ENCODE measurements at regions not wholly inside any gene's neighbourhood (a gene's known extent, or its start where the extent isn't known, plus 50 kb on each side); places are given as distances from the start of the nearest gene placed in this dataset.
"Not testable (repeated sequence)": the region's sequence is repeated elsewhere in the genome, so short reads cannot be mapped to it uniquely, and the experiment has no call there.

DNA sequence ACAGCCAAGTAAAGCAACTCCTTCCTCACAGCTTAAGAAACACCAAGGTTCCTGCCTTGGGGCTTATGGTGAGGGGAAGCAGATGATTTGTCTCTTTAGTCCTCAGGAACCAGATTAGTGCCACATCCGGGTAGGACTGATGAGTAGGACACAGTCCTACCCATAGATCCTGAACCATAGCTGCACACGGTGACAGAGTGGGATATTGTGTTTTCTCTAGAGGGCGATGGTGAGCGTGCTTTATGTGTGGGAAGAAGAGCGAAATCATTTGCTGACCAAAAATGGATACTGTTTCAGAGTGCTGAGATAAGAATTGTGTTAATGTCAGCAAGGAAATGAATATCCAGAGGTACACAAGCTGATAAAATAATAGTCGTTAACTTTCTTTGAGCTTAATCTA is 209.0 kb upstream of the FBXL7 start:
- no peak for DNase-seq (ENCODE audit: low read depth)
- TF ChIP-seq, protein P1, sequence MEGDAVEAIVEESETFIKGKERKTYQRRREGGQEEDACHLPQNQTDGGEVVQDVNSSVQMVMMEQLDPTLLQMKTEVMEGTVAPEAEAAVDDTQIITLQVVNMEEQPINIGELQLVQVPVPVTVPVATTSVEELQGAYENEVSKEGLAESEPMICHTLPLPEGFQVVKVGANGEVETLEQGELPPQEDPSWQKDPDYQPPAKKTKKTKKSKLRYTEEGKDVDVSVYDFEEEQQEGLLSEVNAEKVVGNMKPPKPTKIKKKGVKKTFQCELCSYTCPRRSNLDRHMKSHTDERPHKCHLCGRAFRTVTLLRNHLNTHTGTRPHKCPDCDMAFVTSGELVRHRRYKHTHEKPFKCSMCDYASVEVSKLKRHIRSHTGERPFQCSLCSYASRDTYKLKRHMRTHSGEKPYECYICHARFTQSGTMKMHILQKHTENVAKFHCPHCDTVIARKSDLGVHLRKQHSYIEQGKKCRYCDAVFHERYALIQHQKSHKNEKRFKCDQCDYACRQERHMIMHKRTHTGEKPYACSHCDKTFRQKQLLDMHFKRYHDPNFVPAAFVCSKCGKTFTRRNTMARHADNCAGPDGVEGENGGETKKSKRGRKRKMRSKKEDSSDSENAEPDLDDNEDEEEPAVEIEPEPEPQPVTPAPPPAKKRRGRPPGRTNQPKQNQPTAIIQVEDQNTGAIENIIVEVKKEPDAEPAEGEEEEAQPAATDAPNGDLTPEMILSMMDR (IDR thresholded peaks at IDR 0.05; ENCODE audit: low read length, missing control alignments), result peak; percentile 23
- H3K4me3 ChIP-seq (replicated peaks; ENCODE audit: low read depth, low read length), result no peak overlapping the region

DNA sequence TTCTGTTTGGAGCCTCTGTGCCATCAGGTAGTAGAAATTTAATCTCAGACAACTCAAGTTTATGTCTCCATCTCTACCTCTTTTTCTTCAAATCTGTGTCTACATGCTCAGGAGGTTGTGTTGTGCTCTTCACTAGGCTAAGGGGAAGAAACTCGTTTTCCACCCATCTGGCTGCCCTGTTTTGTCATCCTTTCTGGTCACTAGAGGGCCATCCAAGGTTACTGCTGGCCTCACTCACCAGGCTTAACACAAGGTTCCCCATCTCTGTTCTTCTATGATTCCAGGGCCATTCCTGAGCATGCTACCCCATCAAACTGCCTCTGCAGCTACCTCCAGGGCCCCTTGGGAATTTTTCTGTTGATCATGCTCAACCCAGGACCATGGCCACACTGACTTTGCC is 213.3 kb upstream of the FBXL7 start:
- H3K4me3 ChIP-seq (replicated peaks; ENCODE audit: low read depth, low read length), result no peak overlapping the region
- peak; percentile 39 for DNase-seq (ENCODE audit: low read depth)
- TF ChIP-seq, protein P1 (IDR thresholded peaks at IDR 0.05; ENCODE audit: low read length, missing control alignments), result peak; percentile 40

DNA sequence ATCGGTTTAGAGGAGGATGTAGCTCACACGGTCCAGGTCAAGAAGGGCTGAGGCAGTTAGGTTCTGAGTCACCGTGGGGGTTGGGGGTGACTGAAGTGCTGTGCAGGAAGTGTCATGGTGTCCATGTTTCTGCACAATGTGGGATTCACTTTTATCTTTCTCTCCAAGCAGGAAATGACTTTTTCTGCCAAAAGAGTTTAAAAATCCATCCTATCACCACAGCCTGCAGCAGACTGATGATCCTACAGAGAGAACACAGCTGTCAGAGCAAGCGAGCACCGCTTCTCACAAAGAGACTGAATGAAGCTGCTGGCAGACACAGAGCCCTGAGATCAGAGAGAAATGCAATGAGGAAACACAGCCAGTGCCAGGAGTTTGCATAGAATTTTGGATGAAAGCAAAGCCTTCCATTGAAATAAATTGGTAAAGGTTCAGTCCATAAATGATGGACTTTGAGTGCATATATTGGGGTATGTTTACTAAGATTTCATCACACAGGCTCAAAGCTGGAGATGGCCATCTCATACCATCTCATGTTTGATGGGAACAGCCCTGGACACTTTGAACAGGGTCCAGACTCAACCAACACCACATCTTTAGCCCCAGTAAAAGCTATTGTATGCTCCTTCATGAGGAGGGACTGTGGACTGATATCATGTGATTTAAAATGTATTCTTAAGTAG is 213.9 kb upstream of the FBXL7 start:
- H3K4me3 ChIP-seq (replicated peaks; ENCODE audit: low read depth, low read length), result no peak overlapping the region
- TF ChIP-seq, protein P1 (IDR thresholded peaks at IDR 0.05; ENCODE audit: low read length, missing control alignments), result no peak
- DNase-seq (ENCODE audit: low read depth), result peak; percentile 90

DNA sequence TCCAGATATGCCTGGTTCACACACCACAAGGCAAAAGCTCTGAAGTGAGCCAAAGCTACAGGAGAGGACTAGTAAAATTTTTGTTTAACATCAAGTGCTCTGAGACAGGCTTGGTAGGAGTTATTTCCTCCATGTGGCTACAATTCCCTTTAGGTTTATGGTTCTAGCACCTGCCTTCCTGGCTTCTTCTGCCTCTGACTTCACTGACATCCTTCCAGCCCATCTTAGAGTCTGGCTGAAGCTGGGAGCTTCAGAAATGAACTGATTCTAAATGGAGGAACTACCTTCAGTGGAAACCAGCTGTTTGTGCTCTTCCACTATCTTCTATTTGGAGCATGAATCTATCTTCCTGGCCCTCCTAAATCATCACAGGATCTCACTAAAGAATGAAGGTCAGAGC is 215.3 kb upstream of the FBXL7 start:
- no peak overlapping the region for H3K4me3 ChIP-seq (replicated peaks; ENCODE audit: low read depth, low read length)

DNA sequence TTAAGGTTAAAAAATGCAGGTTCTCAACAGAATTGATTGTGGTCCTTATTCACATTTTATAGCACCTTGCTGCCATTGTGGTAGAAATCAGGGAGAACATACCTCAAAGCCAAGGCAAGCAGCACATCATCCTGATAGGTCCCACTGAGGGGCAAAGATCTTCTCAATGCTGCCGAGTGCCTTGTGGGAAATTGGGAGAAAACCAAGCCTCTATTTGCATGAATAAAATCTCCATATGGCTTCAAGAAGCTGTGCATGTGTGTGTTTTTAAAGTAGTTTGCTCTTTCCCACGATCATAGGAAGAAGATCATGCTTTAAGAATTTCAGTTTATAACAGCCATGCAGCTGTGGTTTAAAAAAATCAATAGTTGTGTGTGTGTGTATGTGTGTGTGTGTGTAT is 216.9 kb upstream of the FBXL7 start:
- DNase-seq (ENCODE audit: low read depth), result no peak
- TF ChIP-seq, protein P1 (IDR thresholded peaks at IDR 0.05; ENCODE audit: low read length, missing control alignments), result no peak
- H3K4me3 ChIP-seq (replicated peaks; ENCODE audit: low read depth, low read length), result no peak overlapping the region

More for the DNA sequence above, 215.3 kb upstream of the FBXL7 start:
- no peak for DNase-seq (ENCODE audit: low read depth)
- TF ChIP-seq, protein P1 (IDR thresholded peaks at IDR 0.05; ENCODE audit: low read length, missing control alignments), result no peak

DNA sequence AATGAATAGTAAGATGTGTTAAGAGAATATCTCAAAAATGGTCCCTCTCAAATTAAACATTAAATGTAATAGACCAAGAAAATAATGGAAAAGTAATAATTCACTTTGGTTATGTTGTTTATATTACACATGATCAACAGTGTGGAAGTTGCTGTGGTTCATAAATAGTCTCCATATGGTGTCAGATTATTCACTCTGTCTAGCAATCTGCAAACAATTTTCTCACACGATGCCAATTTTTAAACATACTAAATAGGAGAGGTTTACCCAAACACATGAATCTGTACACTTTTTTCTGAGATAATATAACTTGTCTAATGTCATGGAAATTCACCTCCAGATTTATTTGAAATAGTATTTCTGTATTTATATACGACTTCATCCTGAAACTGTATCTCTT is 217.4 kb upstream of the FBXL7 start:
- TF ChIP-seq, protein P1 (IDR thresholded peaks at IDR 0.05; ENCODE audit: low read length, missing control alignments), result no peak
- H3K4me3 ChIP-seq (replicated peaks; ENCODE audit: low read depth, low read length), result no peak overlapping the region
- DNase-seq (ENCODE audit: low read depth), result no peak

DNA sequence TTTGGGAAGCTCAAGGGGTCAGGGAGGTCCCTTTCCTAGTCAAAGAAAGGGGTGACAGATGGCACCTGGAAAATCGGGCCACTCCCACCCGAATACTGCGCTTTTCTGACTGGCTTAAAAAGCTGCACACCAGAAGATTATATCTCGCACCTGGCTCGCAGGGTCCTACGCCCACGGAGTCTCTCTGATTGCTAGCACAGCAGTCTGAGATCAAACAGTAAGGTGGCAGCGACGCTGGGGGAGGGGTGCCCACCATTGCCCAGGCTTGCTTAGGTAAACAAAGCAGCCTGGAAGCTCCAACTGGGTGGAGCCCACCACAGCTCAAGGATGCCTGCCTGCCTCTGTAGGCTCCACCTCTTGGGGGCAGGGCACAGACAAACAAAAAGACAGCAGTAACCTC is 228.4 kb upstream of the FBXL7 start:
- H3K4me3 ChIP-seq (replicated peaks; ENCODE audit: low read depth, low read length); DNase-seq (ENCODE audit: low read depth): not testable (repeated sequence)
